GM21367 (cell line): ENCODE measurements at regions not wholly inside any gene's neighbourhood (a gene's known extent, or its start where the extent isn't known, plus 50 kb on each side); places are given as distances from the start of the nearest gene placed in this dataset.

ENCODE experiments used
- ATAC-seq: cut with Tn5 transposase; IDR thresholded peaks from one replicate; pipeline ENCODE4 v1.9.1; 2021; ENCODE audit not compliant: unreplicated experiment

DNA sequence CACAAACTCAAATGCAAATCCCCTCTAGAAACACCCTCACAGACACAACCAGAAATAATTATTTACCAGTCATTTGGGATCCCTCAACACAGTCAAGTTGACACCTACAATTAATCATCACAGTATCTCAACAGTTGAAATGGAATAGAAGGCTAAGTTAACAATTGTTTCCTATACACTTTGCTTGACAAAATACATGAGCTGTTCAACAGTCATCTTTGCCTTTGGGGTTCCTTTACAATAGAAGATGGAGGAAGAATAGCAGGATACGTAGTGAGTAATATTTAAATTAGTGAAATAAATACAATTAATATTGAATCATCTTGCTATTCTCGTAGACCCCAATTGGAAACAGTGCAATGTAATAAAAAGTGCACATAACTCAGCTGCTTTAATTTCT, 487.3 kb upstream of the ADAMTS5 start:
- no peak for ATAC-seq

DNA sequence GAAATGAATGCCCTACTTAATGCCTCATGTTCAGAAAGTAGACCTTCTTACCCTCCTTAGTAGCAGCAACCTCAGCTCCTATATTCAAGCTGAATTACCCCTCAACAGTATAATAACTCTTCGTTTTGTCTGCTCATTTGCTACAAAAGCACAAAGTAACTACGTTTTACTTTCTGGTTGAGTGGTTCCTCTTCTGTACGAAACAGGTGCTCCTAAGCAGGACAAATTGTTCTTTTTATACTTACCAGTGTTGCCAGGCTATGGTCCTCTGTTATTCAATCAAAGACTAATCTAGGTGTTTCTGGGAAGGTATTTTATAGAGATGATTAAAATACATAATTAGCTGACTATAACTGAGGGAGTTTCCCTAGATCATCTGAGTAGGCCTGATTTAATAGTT, 484.2 kb upstream of the ADAMTS5 start:
- no peak for ATAC-seq

DNA sequence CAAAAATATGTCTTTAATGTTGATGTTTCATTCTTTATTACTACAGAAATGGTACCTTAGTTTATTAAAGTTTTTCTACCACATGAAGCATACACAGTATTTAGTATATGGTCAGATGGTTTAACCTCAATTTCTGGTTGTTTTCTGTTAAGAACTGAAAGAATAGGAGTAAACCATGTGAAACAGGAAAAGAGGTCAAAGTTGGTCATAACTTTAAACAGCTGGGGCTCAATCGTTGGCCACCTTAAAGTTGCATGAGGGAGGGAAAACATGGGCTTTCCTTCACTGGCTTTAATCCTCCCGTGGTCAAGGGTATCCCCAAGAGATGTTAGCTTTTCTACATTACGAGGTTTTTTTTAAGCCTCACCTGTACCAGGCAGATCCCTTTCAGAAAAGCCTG, 483.3 kb upstream of the ADAMTS5 start:
- ATAC-seq, result no peak

DNA sequence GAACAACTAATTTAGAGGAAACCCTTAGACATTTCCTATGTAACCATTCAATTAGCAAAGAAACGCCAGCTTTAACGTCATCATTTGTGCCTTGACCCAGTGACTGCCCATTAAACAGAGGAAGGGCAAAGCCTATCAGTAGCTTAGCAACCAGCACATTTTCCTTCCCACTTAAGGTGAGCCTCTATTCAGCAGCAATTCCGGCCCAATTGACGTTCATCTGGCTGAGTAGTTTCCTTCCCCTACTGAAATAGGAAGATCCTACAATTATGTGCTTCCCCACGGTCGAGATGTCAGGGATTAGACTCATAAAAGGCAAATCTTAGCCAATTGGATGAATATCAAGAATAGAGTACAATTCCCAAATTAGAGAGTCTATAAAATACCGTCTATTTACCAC, 482.1 kb upstream of the ADAMTS5 start:
- no peak for ATAC-seq

DNA sequence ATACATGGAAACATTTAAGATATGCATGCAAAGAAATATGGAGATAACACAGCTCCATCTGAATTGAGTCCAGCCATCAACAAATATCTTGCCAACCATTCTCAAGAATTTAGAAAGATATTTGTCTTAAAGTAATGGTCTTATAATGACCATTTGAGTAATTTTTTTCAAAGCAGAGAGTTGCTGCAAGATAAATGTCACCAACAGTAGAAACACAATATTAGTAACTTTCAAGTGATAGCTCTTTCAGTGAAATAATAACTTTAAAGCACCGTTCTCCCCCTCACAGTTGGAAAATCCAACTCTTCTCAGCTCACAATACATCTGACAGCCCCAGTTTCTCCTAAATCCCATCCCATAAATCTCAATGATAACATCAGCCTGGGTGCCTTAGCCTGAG, 481.0 kb upstream of the ADAMTS5 start:
- ATAC-seq, result no peak

DNA sequence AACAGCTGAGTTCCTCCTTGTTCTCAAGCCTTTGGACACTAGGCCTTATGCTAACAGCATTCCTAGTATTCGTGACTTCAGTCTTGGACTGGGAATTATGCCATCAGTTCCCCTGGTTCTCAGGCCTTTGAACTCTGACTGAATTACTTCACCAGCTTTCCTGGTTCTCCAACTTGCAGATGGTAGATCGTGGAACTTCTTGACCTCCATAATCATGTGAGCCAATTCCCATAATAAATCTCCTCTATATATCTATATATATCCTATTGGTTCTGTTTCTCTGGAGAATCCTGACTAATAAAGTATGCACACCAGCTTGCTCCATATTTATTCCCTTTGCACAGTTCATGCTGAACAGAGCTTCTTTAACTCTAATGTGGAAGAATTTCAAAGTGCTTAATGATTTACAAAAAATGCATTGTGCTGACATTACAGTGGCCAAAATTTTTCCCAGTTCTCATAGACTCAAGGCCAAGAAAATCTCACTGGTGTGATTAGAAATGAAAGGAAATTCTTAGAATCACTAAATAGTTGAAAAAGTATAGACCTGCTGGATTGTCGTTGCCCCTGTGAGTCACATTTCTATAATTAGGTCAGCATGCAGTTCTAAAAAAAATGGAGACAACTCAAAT, 462.9 kb upstream of the ADAMTS5 start:
- no peak for ATAC-seq

DNA sequence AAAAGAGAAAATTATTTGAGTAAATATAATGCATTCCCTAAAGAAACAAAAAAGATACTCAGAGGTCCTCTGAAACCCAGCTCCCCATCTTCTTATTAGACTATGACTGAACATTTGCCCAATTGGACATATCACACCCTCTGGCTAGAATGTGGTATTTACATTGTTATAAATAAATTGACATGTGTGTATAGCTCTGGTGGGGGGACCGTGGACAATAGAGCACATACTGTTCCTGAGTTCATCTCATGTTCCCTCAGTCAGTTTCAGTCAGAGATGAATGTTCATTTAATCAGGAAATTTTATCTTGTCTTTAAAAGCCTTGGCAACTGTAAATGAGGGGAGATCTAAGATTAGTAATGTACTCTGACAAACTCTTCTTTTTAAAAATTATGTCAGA, 459.3 kb upstream of the ADAMTS5 start:
- no peak for ATAC-seq

DNA sequence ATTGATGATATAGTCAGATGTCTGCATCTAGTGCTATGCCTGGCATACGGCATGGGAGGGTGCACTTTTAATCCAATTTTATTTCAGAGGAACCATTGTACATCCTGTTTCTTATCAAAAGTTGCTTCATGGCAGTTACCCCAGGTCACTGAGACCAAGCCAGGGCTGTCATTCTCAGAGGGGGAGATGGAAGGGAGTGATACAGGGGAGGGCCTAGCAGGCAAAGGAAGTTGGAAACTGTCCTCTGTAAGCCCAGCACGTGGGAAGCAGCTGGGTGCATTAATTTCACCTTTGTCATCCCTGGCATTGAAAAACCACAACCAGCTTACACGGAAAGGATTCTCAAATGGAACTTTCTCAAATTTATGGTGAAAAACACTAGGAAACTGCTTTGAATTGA, 458.7 kb upstream of the ADAMTS5 start:
- no peak for ATAC-seq

DNA sequence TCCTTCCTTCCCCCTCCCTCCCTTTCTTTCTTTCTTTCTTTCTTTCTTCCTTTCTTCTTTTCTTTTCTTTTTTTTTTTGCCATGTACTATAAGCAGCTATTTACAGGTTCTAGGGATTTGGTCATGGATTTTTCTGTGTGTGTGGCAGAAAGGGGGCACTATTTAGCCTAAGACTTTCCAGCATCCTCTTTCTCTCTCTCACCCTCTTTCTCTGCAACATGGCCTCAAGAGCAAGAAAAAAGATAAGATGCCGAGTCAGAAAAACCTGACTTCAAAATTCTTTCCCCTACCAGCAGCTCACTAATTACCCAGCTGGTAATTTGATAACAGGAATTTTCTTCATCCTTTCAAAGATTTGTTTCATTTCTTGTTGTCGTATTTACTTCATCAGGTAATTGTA, 458.3 kb upstream of the ADAMTS5 start:
- no peak for ATAC-seq

DNA sequence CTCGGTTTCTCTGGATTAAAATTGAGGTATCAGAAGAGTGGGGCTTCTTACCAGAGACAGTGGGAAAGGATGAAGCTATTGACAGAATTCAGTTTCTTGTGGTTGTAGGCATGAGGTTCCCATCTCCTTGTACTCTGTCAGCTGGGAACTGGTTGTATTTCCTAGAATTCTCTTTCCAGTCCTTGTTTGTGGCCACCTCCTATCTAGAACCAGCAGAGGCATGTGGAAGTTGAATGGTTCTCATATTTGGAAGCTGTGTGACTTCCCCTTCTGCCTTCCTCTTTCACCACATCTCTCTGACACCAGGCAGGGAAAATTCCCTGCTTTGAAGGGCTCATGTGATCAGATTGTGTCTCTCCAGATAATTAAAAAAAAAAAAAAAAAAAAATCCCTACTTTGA, 457.7 kb upstream of the ADAMTS5 start:
- no peak for ATAC-seq

DNA sequence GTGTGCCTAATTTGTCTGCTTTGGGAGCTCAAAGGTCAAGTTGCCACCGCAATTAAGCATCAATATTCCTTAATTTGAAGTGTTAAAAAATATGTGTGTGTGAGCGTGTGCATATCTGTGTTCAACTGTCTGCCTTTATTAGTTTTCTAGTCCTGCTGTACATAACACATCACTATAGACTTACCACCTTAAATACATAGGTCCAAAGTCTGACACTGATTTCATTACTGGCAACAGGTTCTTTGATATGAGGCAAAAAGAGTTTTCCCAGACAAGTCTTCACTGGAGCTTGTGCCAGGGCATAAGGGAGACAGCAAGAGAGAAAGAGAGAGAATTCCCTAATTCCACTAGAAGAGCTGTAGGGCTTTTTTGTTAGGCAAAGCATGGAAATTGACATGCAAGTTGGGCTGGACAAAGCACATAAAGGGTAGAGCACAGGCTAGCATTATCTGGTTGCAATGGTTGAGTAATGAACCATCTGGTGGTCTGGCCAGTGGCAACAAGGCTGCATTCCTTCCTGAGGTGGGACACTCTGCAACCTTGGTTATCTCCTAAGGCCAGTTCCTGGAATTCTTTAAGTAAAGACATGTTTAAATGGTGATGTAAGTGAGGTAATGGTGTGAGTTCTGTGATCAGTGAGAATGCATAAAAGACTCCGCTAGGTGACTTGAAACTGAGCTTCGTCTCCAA, 457.2 kb upstream of the ADAMTS5 start:
- ATAC-seq, result no peak

DNA sequence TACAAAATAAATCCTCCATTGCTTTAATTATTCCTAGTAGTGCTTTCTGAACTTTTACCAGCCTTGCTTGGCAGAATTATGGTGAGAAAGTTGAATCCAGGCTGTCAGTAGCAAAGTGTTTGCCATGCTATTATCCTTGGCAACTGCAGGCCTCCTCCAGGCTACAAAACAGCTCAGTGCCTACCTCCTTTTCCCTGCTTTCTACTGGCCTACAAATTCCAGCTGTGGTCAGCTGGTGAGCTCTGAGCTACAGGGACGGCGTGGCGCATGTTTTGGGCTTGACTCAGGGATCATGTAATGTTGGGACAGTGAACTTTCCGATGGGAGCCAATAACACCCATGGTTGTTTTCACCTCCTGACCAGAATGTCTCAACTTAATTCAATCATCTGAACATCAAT, 456.1 kb upstream of the ADAMTS5 start:
- ATAC-seq, result no peak

DNA sequence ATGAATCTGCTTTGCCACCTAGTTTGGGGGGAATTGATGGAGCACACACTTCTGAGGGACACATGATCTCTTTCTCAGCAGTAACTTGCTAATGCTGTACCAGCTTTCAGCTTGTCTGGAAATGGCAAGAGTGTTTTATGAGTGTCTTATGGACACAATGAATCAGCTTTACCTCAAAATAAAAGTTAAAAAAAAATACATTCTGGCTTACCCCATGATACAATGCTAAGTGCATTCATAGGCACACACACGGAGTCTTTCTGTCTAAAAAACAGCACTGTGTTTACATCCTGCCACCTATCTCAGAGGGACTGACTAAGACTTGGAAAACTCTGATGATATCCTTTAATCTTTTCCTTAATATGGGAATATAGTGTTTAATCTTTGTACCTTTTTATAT, 455.5 kb upstream of the ADAMTS5 start:
- no peak for ATAC-seq

DNA sequence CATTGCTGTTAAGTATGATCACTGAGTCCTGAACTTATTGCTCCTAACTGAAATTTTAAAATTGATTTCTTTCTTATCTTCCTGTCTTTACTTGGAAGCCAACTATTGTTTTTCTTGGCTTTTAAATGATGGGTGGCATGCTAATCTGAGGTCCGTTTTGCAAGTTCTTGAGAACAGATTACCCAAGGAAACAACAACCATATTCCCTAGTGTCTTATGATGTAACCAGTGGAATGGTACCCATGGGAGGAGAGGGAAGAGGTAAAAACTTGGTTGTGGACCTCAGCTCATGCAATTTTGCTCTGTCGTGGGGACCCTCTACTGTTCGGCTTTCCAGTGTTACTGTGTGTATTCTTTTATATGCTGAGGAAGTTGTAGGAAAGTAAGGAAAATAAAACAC, 454.8 kb upstream of the ADAMTS5 start:
- no peak for ATAC-seq

DNA sequence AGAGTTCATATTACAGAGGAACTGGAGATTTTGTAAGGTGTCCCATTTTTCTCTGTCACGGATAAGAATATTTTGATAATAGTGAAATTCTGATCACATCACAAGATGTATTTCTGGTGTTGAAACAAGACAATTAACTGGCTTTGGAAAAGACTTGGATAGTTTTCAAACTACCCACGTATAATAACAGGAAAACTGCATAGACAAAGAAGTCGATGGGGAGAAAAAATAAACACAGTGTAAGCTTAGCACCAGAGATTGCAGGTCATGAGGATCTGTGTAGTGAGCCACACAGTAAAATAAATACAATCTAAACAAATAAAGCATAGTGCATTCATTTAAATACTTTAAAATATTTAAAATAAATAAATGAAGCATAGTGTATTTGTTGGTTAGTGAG, 452.3 kb upstream of the ADAMTS5 start:
- no peak for ATAC-seq

DNA sequence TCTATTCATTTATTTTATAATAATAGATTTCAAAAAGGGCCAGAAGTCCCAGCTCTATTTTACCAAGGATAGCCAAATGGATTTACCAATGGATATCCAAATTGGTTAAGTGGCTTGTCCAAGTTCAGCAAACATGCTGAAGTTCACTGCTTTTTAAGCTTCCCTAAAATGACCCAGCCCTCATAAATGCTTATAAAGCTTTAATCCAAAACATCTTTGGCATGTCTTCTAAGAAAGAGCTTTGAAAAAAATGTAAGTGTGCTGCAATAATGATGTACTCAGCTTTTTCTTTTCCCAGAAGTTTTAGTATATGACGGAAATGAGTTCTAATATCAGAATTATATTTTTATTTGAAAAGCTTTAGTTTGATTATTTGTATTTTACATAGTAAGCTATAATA, 451.5 kb upstream of the ADAMTS5 start:
- ATAC-seq, result no peak

DNA sequence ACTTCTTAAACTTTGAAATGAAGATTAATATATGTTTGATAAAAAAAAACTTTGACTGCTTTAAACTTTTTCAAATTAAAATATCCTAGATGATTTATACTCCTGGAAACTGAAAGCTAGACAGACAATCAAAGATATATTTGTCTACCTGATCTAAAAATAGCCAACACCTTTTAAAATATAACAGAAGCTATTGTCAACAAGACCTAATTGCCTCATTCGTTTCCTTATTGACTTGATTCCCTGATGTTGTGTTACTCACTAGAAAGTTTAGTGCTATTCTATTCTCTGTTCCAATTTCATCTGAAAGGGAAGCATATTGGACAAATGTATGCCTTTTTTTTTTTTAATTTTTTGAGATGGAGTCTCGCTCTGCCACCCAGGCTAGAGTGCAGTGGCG, 445.6 kb upstream of the ADAMTS5 start:
- ATAC-seq, result no peak

DNA sequence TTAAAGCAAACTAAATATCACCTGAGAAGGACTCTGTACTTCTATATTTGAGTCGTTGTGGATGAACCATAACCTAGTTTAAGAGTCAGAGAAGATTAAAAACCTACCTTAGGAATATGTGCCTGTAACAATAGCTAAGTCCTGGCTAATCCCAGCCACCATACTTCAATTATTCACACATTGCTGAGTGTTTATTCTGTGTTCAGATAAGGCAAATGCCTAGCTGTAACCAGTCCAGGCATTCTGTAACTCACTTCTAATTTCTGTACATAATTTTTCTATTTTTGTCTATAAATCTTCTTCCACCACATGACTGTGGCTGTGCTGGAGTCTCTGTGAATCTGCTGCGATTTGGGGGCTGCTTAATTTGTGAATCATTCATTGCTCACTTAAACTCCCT, 441.9 kb upstream of the ADAMTS5 start:
- ATAC-seq, result no peak

DNA sequence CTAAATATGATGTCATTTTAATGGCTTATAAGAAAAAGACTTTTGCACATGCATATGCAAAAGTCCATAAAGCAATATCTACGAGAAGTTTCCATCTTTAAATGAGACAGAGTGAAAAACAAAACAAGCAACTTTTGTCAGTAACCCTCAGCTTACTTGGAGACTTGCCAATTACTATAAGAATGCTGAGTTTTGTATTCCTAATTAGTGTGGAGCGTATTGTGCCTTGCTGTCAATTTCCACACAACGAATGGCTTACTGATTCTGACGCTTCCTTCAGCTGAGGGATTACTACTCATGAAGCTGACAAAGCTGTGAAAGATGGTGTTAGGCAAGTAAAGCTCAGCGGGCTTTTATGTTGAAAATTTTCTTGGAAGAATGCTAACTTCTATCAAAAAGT, 440.4 kb upstream of the ADAMTS5 start:
- ATAC-seq, result no peak

DNA sequence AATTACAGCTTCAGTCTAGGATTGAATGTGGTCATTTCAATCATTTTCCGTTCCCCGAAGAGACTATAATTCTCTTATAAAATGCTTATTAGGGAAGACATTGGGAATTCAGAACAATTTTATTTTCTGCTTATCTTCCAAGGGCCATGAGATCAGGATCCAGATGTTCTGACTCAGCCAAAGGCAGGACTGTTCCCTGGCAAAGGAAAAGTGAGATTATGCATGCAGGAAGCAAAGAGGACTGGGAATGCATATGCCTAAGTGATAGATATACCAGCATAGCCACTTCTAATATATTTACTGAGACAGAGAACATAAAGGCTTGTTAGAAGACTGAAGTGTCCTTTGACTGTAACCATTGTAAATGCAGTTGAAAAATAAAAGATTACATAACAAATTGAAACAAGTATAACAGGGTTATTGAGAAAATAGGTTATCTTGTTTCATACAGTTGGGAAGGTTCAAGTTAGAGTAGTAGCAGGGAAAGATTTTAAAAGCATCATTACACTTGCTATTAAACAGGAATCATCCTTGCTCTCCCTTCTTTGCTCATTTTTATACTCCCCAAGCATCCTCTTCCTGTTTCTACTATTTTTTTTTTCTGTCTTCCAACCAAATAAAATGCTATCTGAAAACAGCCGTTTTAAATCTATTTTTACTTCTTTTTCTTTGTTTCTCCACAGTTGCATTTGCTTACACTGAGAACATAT, 439.6 kb upstream of the ADAMTS5 start:
- ATAC-seq, result no peak

DNA sequence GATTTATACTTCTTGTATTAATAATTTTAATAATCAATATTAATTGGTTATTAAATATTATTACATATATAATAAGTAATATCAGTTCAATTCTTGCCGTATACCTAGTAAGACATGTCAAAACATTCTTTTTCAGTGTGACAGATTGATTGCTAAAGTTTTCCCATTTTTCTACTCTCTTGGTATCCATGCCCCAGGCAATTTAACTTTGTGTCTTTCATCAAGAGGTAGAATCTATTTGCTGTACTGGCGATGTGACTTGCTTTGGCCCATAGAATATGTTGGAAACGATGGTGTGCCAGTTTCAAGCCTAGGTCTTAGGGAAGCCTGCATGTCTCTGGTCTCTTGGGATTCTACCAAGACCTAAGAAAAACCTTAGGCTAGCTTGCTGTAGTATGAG, 436.1 kb upstream of the ADAMTS5 start:
- ATAC-seq, result no peak

DNA sequence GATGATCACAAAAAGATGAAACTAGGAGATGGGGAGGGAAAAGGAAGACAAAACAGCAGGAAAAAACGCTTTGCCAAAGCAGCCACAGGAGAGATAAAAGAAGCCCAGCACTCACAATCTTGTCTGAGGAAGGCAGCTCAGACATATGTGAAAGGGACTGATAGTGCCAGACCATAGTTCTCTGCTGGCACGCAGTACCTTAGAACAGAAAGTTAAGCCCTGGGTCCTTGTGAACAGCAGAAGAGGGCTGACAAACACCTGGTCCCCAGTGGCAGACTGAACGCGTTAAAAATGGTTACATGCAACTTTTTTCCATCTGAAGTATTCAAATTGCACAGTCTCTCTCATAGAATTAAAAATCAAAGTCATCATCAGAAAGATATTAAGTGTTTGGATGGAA, 433.2 kb upstream of the ADAMTS5 start:
- ATAC-seq, result no peak

DNA sequence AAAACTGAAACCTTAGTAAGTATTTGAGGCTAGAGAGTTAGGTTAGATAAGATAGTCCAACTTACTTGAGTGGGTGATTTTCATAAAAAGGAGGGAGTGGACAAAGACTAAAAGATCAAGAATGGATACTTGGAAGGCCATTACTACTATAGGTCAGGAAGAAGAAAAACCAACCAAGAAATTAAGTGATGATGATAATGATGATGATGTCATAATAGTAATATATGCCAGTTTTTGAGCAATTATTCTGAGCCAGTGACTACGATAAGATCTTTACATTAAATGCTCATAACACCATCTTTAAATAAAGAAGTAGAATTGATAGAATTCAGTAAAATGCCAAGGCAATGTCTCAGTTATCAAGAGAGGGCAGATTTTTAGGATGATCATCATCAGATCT, 430.7 kb upstream of the ADAMTS5 start:
- ATAC-seq, result no peak
